ENCODE measurements at regions not wholly inside any gene's neighbourhood (a gene's known extent, or its start where the extent isn't known, plus 50 kb on each side); places are given as distances from the start of the nearest gene placed in this dataset.

DNA sequence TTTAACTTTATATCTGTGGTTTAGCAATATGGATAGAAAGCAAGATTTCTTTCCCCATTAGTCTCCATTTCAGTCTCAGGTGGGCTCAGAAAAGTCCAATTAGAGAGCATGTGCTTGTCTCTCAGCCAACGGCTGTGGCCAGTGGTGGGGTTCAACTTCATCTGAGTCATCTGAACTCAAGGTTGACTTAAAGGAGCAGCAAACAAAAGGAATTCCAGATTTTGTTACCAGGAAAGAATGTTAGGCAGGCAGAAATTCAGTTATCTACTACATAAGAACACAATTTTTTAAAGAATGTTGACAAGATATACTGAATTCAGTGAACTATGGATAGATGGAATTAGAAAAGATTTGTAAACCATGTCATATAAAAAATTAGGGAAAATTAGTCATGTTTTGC lies 784.1 kb downstream of the MAT2B start:
- Histone ChIP-seq H4K20me1 (replicated peaks; ENCODE audit: control insufficient read depth, extremely low read depth, insufficient read depth, low read length) (no peaks in the 10 kb centered on the region), H3K4me3 (replicated peaks in 1 of 3; ENCODE audit: insufficient read depth in 1 of 3, low read depth in 1 of 3, low read length in 3 of 3) (no peak overlapping the region), H3K9me1 (replicated peaks; ENCODE audit: control insufficient read depth, extremely low read depth, insufficient read depth, low read length) (no peaks in the 10 kb centered on the region), H3K27me3 (ENCODE audit: control insufficient read depth in 2 of 2, insufficient read depth in 2 of 2, low read length in 2 of 2) (no peaks in the 10 kb centered on the region), H3K4me2 (ENCODE audit: insufficient read depth, low read length) (no peak overlapping the region), H3K79me2 (ENCODE audit: control insufficient read depth, insufficient read depth, low read length) (no peaks in the 10 kb centered on the region), H3K36me3 (ENCODE audit: control insufficient read depth in 2 of 2, extremely low read depth in 1 of 2, insufficient read depth in 2 of 2, low read length in 2 of 2) (no peaks in the 10 kb centered on the region), H3K9ac (replicated peaks; ENCODE audit: extremely low read depth, insufficient read depth, low read length) (no peak overlapping the region), H3K4me1 (ENCODE audit: control insufficient read depth, extremely low read depth, insufficient read depth, low read length) (no peaks in the 10 kb centered on the region), H3K9me3 (replicated peaks; ENCODE audit: control insufficient read depth, insufficient read depth, low read length) (no peaks in the 10 kb centered on the region), H2AFZ (ENCODE audit: low read depth, low read length) (no peak overlapping the region), H3K27ac (ENCODE audit: insufficient read depth, low read depth, low read length) (no peak overlapping the region)
- FAIRE-seq (no peak), DNase-seq (ENCODE audit: low read depth, low spot score) (no peak)
- ChIA-PET CTCF (no interaction called here), POLR2A (no interaction called here)
- intact Hi-C loops (cut with micrococcal nuclease) (no loop called here), dilution Hi-C loops (cut with MboI; ENCODE audit: extremely low pct_ligation_motif_present, low sequenced_read_pairs) (no loop called here)
- TF ChIP-seq POLR2A (IDR thresholded peaks at IDR 0.05; ENCODE audit: low read depth, low read length): no peak
- TF ChIP-seq, protein P1, sequence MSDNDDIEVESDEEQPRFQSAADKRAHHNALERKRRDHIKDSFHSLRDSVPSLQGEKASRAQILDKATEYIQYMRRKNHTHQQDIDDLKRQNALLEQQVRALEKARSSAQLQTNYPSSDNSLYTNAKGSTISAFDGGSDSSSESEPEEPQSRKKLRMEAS (IDR thresholded peaks at IDR 0.05; ENCODE audit: insufficient read depth, insufficient read length): no peak
- no peak for TF ChIP-seq FOS (IDR thresholded peaks at IDR 0.05; ENCODE audit: borderline replicate concordance, insufficient read depth, low read length)
- TF ChIP-seq, protein P2, sequence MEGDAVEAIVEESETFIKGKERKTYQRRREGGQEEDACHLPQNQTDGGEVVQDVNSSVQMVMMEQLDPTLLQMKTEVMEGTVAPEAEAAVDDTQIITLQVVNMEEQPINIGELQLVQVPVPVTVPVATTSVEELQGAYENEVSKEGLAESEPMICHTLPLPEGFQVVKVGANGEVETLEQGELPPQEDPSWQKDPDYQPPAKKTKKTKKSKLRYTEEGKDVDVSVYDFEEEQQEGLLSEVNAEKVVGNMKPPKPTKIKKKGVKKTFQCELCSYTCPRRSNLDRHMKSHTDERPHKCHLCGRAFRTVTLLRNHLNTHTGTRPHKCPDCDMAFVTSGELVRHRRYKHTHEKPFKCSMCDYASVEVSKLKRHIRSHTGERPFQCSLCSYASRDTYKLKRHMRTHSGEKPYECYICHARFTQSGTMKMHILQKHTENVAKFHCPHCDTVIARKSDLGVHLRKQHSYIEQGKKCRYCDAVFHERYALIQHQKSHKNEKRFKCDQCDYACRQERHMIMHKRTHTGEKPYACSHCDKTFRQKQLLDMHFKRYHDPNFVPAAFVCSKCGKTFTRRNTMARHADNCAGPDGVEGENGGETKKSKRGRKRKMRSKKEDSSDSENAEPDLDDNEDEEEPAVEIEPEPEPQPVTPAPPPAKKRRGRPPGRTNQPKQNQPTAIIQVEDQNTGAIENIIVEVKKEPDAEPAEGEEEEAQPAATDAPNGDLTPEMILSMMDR (IDR thresholded peaks at IDR 0.05; ENCODE audit: extremely low read depth in 1 of 2, insufficient read depth in 1 of 2, low read depth in 1 of 2, low read length in 2 of 2): no peak
- no peak for TF ChIP-seq POLR2AphosphoS5 (IDR thresholded peaks at IDR 0.05; ENCODE audit: insufficient read depth, low read depth, low read length)
- BruUV-seq (replicated peaks): no TSS peak

DNA sequence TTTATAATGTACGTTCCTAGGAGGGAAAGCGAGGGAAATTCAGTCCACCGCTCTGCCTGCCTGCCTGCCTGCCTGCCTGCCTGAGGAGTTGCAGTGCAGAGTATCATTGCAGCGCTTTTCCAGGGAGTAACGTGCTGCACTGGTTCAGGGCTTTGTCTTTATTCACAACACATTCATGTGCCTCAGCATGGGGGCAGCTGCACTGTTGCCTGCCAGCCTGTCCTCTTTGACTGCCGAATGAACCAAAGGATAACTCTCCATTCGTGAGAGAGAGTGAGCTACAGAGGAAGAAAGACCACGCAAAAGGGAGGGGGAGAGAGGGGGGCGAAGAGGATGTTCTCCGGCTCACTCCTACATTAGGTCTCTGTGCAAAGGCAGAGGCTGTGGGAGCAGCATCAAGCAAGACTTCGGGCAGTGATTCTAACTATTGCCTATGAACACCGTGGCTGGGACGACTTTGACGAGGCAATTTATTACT lies 791.2 kb downstream of the MAT2B start:
- Histone ChIP-seq H3K9me3 (replicated peaks; ENCODE audit: control insufficient read depth, insufficient read depth, low read length) (no peaks in the 10 kb centered on the region), H3K27me3 (ENCODE audit: control insufficient read depth in 2 of 2, insufficient read depth in 2 of 2, low read length in 2 of 2) (no peaks in the 10 kb centered on the region), H2AFZ (ENCODE audit: low read depth, low read length) (peak overlapping the region; percentile 52), H3K36me3 (ENCODE audit: control insufficient read depth in 2 of 2, extremely low read depth in 1 of 2, insufficient read depth in 2 of 2, low read length in 2 of 2) (no peaks in the 10 kb centered on the region), H3K9me1 (replicated peaks; ENCODE audit: control insufficient read depth, extremely low read depth, insufficient read depth, low read length) (no peaks in the 10 kb centered on the region), H3K4me1 (ENCODE audit: control insufficient read depth, extremely low read depth, insufficient read depth, low read length) (no peaks in the 10 kb centered on the region), H4K20me1 (replicated peaks; ENCODE audit: control insufficient read depth, extremely low read depth, insufficient read depth, low read length) (no peaks in the 10 kb centered on the region), H3K4me3 (replicated peaks in 1 of 3; ENCODE audit: insufficient read depth in 1 of 3, low read depth in 1 of 3, low read length in 3 of 3) (no peak overlapping the region), H3K79me2 (ENCODE audit: control insufficient read depth, insufficient read depth, low read length) (no peaks in the 10 kb centered on the region), H3K4me2 (ENCODE audit: insufficient read depth, low read length) (no peak overlapping the region), H3K27ac (ENCODE audit: insufficient read depth, low read depth, low read length) (no peak overlapping the region), H3K9ac (replicated peaks; ENCODE audit: extremely low read depth, insufficient read depth, low read length) (no peak overlapping the region)
- FAIRE-seq (no peak), DNase-seq (ENCODE audit: low read depth, low spot score) (peak; percentile 14)
- intact Hi-C loops (cut with micrococcal nuclease) (no loop called here), dilution Hi-C loops (cut with MboI; ENCODE audit: extremely low pct_ligation_motif_present, low sequenced_read_pairs) (no loop called here)
- ChIA-PET POLR2A (interaction anchor here (0.7 kb wide), 1 partner anchor 17 kb away, joined by 6 read pairs; no protein-coding TSS in a partner anchor), CTCF (no interaction called here)
- TF ChIP-seq MYC (IDR thresholded peaks at IDR 0.05; ENCODE audit: low read depth, low read length) (no peak), FOS (IDR thresholded peaks at IDR 0.05; ENCODE audit: borderline replicate concordance, insufficient read depth, low read length) (no peak), JUN (IDR thresholded peaks at IDR 0.05; ENCODE audit: borderline replicate concordance, insufficient read depth, insufficient read length, low read depth) (no peak), POLR2AphosphoS5 (IDR thresholded peaks at IDR 0.05; ENCODE audit: insufficient read depth, low read depth, low read length) (no peak)
- TF ChIP-seq, protein P1 (IDR thresholded peaks at IDR 0.05; ENCODE audit: insufficient read depth, insufficient read length): no peak
- TF ChIP-seq, protein P2 (IDR thresholded peaks at IDR 0.05; ENCODE audit: extremely low read depth in 1 of 2, insufficient read depth in 1 of 2, low read depth in 1 of 2, low read length in 2 of 2): no peak
- no TSS peak for BruUV-seq (replicated peaks)

Measured in endothelial cell of umbilical vein (primary cell).